Heart left ventricle (tissue), 16 donors: ENCODE measurements at regions not wholly inside any gene's neighbourhood (a gene's known extent, or its start where the extent isn't known, plus 50 kb on each side); places are given as distances from the start of the nearest gene placed in this dataset.

Source experiments
- ATAC-seq, 4 donors: fragments of 200-7000 bp; cut with Tn5 transposase; one replicate each; pipeline ENCODE4 v1.9.1; 2020 to 2022; ENCODE audit warnings: moderate library complexity in 4 of 4, mild to moderate bottlenecking in 3 of 4, moderate number of reproducible peaks in 1 of 4
- DNase-seq, 5 donors: peaks; one replicate each; pipeline ENCODE4 v3.0.0-alpha.2; 2020
- H3K27ac ChIP-seq, 12 donors: fragments of 200-600 bp; sonication (generic) in 4 of 12; one replicate each; pipeline versions ENCODE4 v1.5.0 to v1.8.0; 2016 to 2022; ENCODE audit warnings: mild to moderate bottlenecking in 2 of 12
- H3K27me3 ChIP-seq, 9 donors: fragments of 200-600 bp; sonication (generic) in 2 of 9; one replicate each; pipeline versions ENCODE4 v1.5.1 to v1.8.0; 2016 to 2022; ENCODE audit warnings: mild to moderate bottlenecking in 3 of 9
- H3K36me3 ChIP-seq, 9 donors: fragments of 200-600 bp; sonication (generic) in 2 of 9; one replicate each; pipeline versions ENCODE4 v1.5.0 to v1.8.0; 2018 to 2022; ENCODE audit warnings: mild to moderate bottlenecking in 2 of 9
- H3K4me1 ChIP-seq, 12 donors: fragments of 200-600 bp; sonication (generic) in 4 of 12; one replicate each; pipeline versions ENCODE4 v1.5.0 to v1.8.0; 2016 to 2022; ENCODE audit warnings: mild to moderate bottlenecking in 3 of 12
- H3K4me3 ChIP-seq, 12 donors: fragments of 200-600 bp; sonication (generic) in 4 of 12; one replicate each; pipeline versions ENCODE4 v1.5.0 to v1.8.0; 2017 to 2022; ENCODE audit warnings: mild to moderate bottlenecking in 9 of 12, moderate library complexity in 4 of 12
- H3K9me3 ChIP-seq, 12 donors: fragments of 200-600 bp; sonication (generic) in 4 of 12; one replicate each; pipeline versions ENCODE4 v1.5.0 to v1.8.0; 2016 to 2022; ENCODE audit warnings: mild to moderate bottlenecking in 1 of 12
- CTCF ChIP-seq, 12 donors: fragments of 200-600 bp; sonication (generic) in 4 of 12; IDR thresholded peaks; one replicate each; pipeline versions ENCODE4 v1.5.0 to v1.8.0; 2018 to 2022; ENCODE audit warnings: antibody characterized with exemption in 12 of 12, mild to moderate bottlenecking in 5 of 12
- POLR2A ChIP-seq, 2 donors: fragments of 450-650 bp; IDR thresholded peaks; one replicate each; pipeline ENCODE4 v1.6.1; 2017; ENCODE audit warnings: antibody characterized with exemption in 2 of 2, mild to moderate bottlenecking in 2 of 2, moderate library complexity in 2 of 2
- WGBS, 4 donors: extraction: QIAGEN DNeasy Blood & Tissue Kit in 2 of 4; methylation state at CpG; one replicate each; pipeline versions ENCODE4 v1.1.5 to v1.1.7; 2013 to 2018; 5-methylcytosine and 5-hydroxymethylcytosine counted together
- intact Hi-C, 10 donors: fragments of 100-400 bp; cut with DNase I; formaldehyde crosslinking; loops; one replicate each; pipeline versions ENCODE4 v1.11.1 to v1.14.2; 2022
- donor health status: ischemic (EF 13 %, LVEDD 7.1; RV severe dilation, severe dysfunction).
- donor health status: healthy with polysubstance abuse.
- donor health status: DM: no; HTN: yes; CAD: no.
- donor health status: DM: no; HTN: no; CAD: no.
- donor health status: ischemic (EF 25% LVEDD 6.9; RV normal size, moderate dysfunction).
- donor health status: ischemic (EF 25% LVEDD 5.7; RV mildly dilated, moderate dysfunction).
- donor health status: healthy.
- donor health status: DM: yes; HTN: yes; CAD: no.
- donor health status: ischemic (EF 35%, LVEDD 5.7; RV mildly dilated, moderate dysfunction).
- donor health status: nonischemic (EF 11% LVEDD 7.7; RV severe dilation, severe dysfunction).
- donor health status: DM: yes; HTN: yes; CAD: no.
- donor health status: PGD.
- donor health status: ischemic (EF 29% LVEDD 5.4; RV normal size, mild dysfunction).
- donor health status: nonischemic (EF 23%, LVEDD 6.1; RV moderate dilation, normal function).

GRCh38 chr4:23202712-23203247 lies 510.0 kb downstream of the GBA3 start:
- no peak overlapping the region for H3K4me3 ChIP-seq
- intact Hi-C loops = no loop called here
- H3K27me3 ChIP-seq = no peaks in the 10 kb centered on the region
- ATAC-seq = no peak
- no peak overlapping the region for H3K27ac ChIP-seq
- H3K36me3 ChIP-seq = no peaks in the 10 kb centered on the region
- H3K9me3 ChIP-seq = peaks cover 0 to 22% (median 9%) of the 10 kb centered on the region in 12 donors
- H3K4me1 ChIP-seq = no peaks in the 10 kb centered on the region
- WGBS, 4 donors = 81 to 90% (median 85%) methylated on average over 8 of the region's 8 CpGs
- DNase-seq = no peak
- no peak for TF ChIP-seq POLR2A (IDR thresholded peaks at IDR 0.05)
- no peak for TF ChIP-seq CTCF (IDR thresholded peaks at IDR 0.05)

GRCh38 chr4:23194751-23195150 lies 502.0 kb downstream of the GBA3 start:
- TF ChIP-seq CTCF (IDR thresholded peaks at IDR 0.05) (no peak), POLR2A (IDR thresholded peaks at IDR 0.05) (no peak)
- intact Hi-C loops = no loop called here
- DNase-seq = no peak
- no peak overlapping the region for H3K4me3 ChIP-seq
- H3K36me3 ChIP-seq = no peaks in the 10 kb centered on the region
- no peaks in the 10 kb centered on the region for H3K4me1 ChIP-seq
- no peaks in the 10 kb centered on the region for H3K27me3 ChIP-seq
- ATAC-seq = no peak
- peaks cover 0 to 7% (median 0%) of the 10 kb centered on the region in 12 donors for H3K9me3 ChIP-seq
- H3K27ac ChIP-seq = no peak overlapping the region

GRCh38 chr4:23174179-23174578 lies 481.4 kb downstream of the GBA3 start:
- Histone ChIP-seq H3K4me1 (peaks cover 0 to 3% (median 0%) of the 10 kb centered on the region in 12 donors), H3K4me3 (no peak overlapping the region), H3K9me3 (no peaks in the 10 kb centered on the region), H3K27ac (no peak overlapping the region), H3K27me3 (no peaks in the 10 kb centered on the region), H3K36me3 (no peaks in the 10 kb centered on the region)
- intact Hi-C loops = no loop called here
- no peak for ATAC-seq
- WGBS, 4 donors = 91 to 93% (median 92%) methylated on average over 2 of the region's 2 CpGs
- TF ChIP-seq CTCF (IDR thresholded peaks at IDR 0.05) (no peak), POLR2A (IDR thresholded peaks at IDR 0.05) (no peak)
- DNase-seq = no peak

GRCh38 chr4:23171976-23172375 lies 479.2 kb downstream of the GBA3 start:
- DNase-seq (no peak), ATAC-seq (no peak)
- Histone ChIP-seq H3K4me1 (peaks cover 0 to 4% (median 0%) of the 10 kb centered on the region in 12 donors), H3K9me3 (no peaks in the 10 kb centered on the region), H3K27me3 (no peaks in the 10 kb centered on the region), H3K36me3 (no peaks in the 10 kb centered on the region), H3K4me3 (no peak overlapping the region), H3K27ac (no peak overlapping the region)
- WGBS, 4 donors = 42 to 47% (median 45%) methylated on average over 2 of the region's 2 CpGs
- no peak for TF ChIP-seq CTCF (IDR thresholded peaks at IDR 0.05)
- no peak for TF ChIP-seq POLR2A (IDR thresholded peaks at IDR 0.05)
- intact Hi-C loops = no loop called here
